Heart left ventricle (tissue), 16 donors: ENCODE measurements at regions not wholly inside any gene's neighbourhood (a gene's known extent, or its start where the extent isn't known, plus 50 kb on each side); places are given as distances from the start of the nearest gene placed in this dataset.
A peak's percentile ranks its signal among the peaks of the same experiment; 100 is the strongest.

ENCODE experiments used
- ATAC-seq, 4 donors: fragments of 200-7000 bp; cut with Tn5 transposase; one replicate each; pipeline ENCODE4 v1.9.1; 2020 to 2022; ENCODE audit warnings: moderate library complexity in 4 of 4, mild to moderate bottlenecking in 3 of 4, moderate number of reproducible peaks in 1 of 4
- DNase-seq, 5 donors: peaks; one replicate each; pipeline ENCODE4 v3.0.0-alpha.2; 2020
- H3K27ac ChIP-seq, 12 donors: fragments of 200-600 bp; sonication (generic) in 4 of 12; one replicate each; pipeline versions ENCODE4 v1.5.0 to v1.8.0; 2016 to 2022; ENCODE audit warnings: mild to moderate bottlenecking in 2 of 12
- H3K27me3 ChIP-seq, 9 donors: fragments of 200-600 bp; sonication (generic) in 2 of 9; one replicate each; pipeline versions ENCODE4 v1.5.1 to v1.8.0; 2016 to 2022; ENCODE audit warnings: mild to moderate bottlenecking in 3 of 9
- H3K36me3 ChIP-seq, 9 donors: fragments of 200-600 bp; sonication (generic) in 2 of 9; one replicate each; pipeline versions ENCODE4 v1.5.0 to v1.8.0; 2018 to 2022; ENCODE audit warnings: mild to moderate bottlenecking in 2 of 9
- H3K4me1 ChIP-seq, 12 donors: fragments of 200-600 bp; sonication (generic) in 4 of 12; one replicate each; pipeline versions ENCODE4 v1.5.0 to v1.8.0; 2016 to 2022; ENCODE audit warnings: mild to moderate bottlenecking in 3 of 12
- H3K4me3 ChIP-seq, 12 donors: fragments of 200-600 bp; sonication (generic) in 4 of 12; one replicate each; pipeline versions ENCODE4 v1.5.0 to v1.8.0; 2017 to 2022; ENCODE audit warnings: mild to moderate bottlenecking in 9 of 12, moderate library complexity in 4 of 12
- H3K9me3 ChIP-seq, 12 donors: fragments of 200-600 bp; sonication (generic) in 4 of 12; one replicate each; pipeline versions ENCODE4 v1.5.0 to v1.8.0; 2016 to 2022; ENCODE audit warnings: mild to moderate bottlenecking in 1 of 12
- CTCF ChIP-seq, 12 donors: fragments of 200-600 bp; sonication (generic) in 4 of 12; IDR thresholded peaks; one replicate each; pipeline versions ENCODE4 v1.5.0 to v1.8.0; 2018 to 2022; ENCODE audit warnings: antibody characterized with exemption in 12 of 12, mild to moderate bottlenecking in 5 of 12
- POLR2A ChIP-seq, 2 donors: fragments of 450-650 bp; IDR thresholded peaks; one replicate each; pipeline ENCODE4 v1.6.1; 2017; ENCODE audit warnings: antibody characterized with exemption in 2 of 2, mild to moderate bottlenecking in 2 of 2, moderate library complexity in 2 of 2
- WGBS, 4 donors: extraction: QIAGEN DNeasy Blood & Tissue Kit in 2 of 4; methylation state at CpG; one replicate each; pipeline versions ENCODE4 v1.1.5 to v1.1.7; 2013 to 2018; 5-methylcytosine and 5-hydroxymethylcytosine counted together
- intact Hi-C, 10 donors: fragments of 100-400 bp; cut with DNase I; formaldehyde crosslinking; loops; one replicate each; pipeline versions ENCODE4 v1.11.1 to v1.14.2; 2022
- donor health status: ischemic (EF 13 %, LVEDD 7.1; RV severe dilation, severe dysfunction).
- donor health status: healthy with polysubstance abuse.
- donor health status: DM: no; HTN: yes; CAD: no.
- donor health status: DM: no; HTN: no; CAD: no.
- donor health status: ischemic (EF 25% LVEDD 6.9; RV normal size, moderate dysfunction).
- donor health status: ischemic (EF 25% LVEDD 5.7; RV mildly dilated, moderate dysfunction).
- donor health status: healthy.
- donor health status: DM: yes; HTN: yes; CAD: no.
- donor health status: ischemic (EF 35%, LVEDD 5.7; RV mildly dilated, moderate dysfunction).
- donor health status: nonischemic (EF 11% LVEDD 7.7; RV severe dilation, severe dysfunction).
- donor health status: DM: yes; HTN: yes; CAD: no.
- donor health status: PGD.
- donor health status: ischemic (EF 29% LVEDD 5.4; RV normal size, mild dysfunction).
- donor health status: nonischemic (EF 23%, LVEDD 6.1; RV moderate dilation, normal function).

- Histone ChIP-seq H3K27ac (peak overlapping the region in 3 of 12 donors; percentile 16 to 26 (median 19)), H3K36me3 (no peaks in the 10 kb centered on the region), H3K9me3 (no peaks in the 10 kb centered on the region), H3K4me1 (peaks cover 0 to 28% (median 12%) of the 10 kb centered on the region in 12 donors), H3K27me3 (no peaks in the 10 kb centered on the region), H3K4me3 (no peak overlapping the region)
- DNase-seq: no peak
- ATAC-seq: peak in 3 of 4 donors; percentile 27 to 73 (median 73)
- no peak for TF ChIP-seq POLR2A (IDR thresholded peaks at IDR 0.05)
- TF ChIP-seq CTCF (IDR thresholded peaks at IDR 0.05): no peak
- intact Hi-C loops: loop anchor here in 1 of 10 donors (10.0 kb wide), 1 partner anchor 68 kb away; no protein-coding TSS in a partner anchor
- WGBS, 4 donors: 22 to 42% (median 30%) methylated on average over 4 of the region's 4 CpGs
These were observed 249.3 kb downstream of the CD83 start for GRCh38 chr6:14366872-14367271.

- intact Hi-C loops: loop anchor here in 1 of 10 donors (10.0 kb wide), 1 partner anchor 68 kb away; no protein-coding TSS in a partner anchor
- TF ChIP-seq POLR2A (IDR thresholded peaks at IDR 0.05) (no peak), CTCF (IDR thresholded peaks at IDR 0.05) (no peak)
These were observed 249.7 kb downstream of the CD83 start for GRCh38 chr6:14367296-14367695.

GRCh38 chr6:14369717-14370116, 252.1 kb downstream of the CD83 start:
- Histone ChIP-seq H3K4me1 (peaks cover 0 to 20% (median 9%) of the 10 kb centered on the region in 12 donors), H3K27me3 (no peaks in the 10 kb centered on the region), H3K36me3 (no peaks in the 10 kb centered on the region), H3K4me3 (no peak overlapping the region), H3K27ac (no peak overlapping the region), H3K9me3 (no peaks in the 10 kb centered on the region)
- TF ChIP-seq POLR2A (IDR thresholded peaks at IDR 0.05) (no peak), CTCF (IDR thresholded peaks at IDR 0.05) (no peak)
- DNase-seq (no peak), ATAC-seq (no peak)
- intact Hi-C loops: loop anchor here in 1 of 10 donors (10.0 kb wide), 1 partner anchor 65 kb away; no protein-coding TSS in a partner anchor
- 89 to 94% (median 92%) methylated on average over 3 of the region's 3 CpGs for WGBS, 4 donors

More at GRCh38 chr6:14367296-14367695, 249.7 kb downstream of the CD83 start:
- 76 to 82% (median 78%) methylated on average over 2 of the region's 2 CpGs for WGBS, 4 donors
- H3K27me3 ChIP-seq: no peaks in the 10 kb centered on the region
- H3K4me1 ChIP-seq: peaks cover 0 to 24% (median 11%) of the 10 kb centered on the region in 12 donors
- H3K4me3 ChIP-seq: no peak overlapping the region
- ATAC-seq (no peak), DNase-seq (no peak)
- no peaks in the 10 kb centered on the region for H3K36me3 ChIP-seq
- H3K9me3 ChIP-seq: no peaks in the 10 kb centered on the region
- H3K27ac ChIP-seq: peak overlapping the region in 3 of 12 donors; percentile 16 to 26 (median 19)

GRCh38 chr6:14371530-14371929, 254.0 kb downstream of the CD83 start:
- no peak overlapping the region for H3K27ac ChIP-seq
- DNase-seq: no peak
- 72 to 90% (median 85%) methylated on average over 3 of the region's 3 CpGs for WGBS, 4 donors
- no peak overlapping the region for H3K4me3 ChIP-seq
- ATAC-seq: no peak
- intact Hi-C loops: no loop called here
- TF ChIP-seq POLR2A (IDR thresholded peaks at IDR 0.05): no peak
- TF ChIP-seq CTCF (IDR thresholded peaks at IDR 0.05): no peak
- peaks cover 0 to 24% (median 8%) of the 10 kb centered on the region in 12 donors for H3K4me1 ChIP-seq
- H3K9me3 ChIP-seq: no peaks in the 10 kb centered on the region
- H3K27me3 ChIP-seq: no peaks in the 10 kb centered on the region
- no peaks in the 10 kb centered on the region for H3K36me3 ChIP-seq
